NOMO-1 treated with dmso at 0.1 percent for 144 hours (cell line): ENCODE measurements at regions not wholly inside any gene's neighbourhood (a gene's known extent, or its start where the extent isn't known, plus 50 kb on each side); places are given as distances from the start of the nearest gene placed in this dataset.
"Not testable (repeated sequence)": the region's sequence is repeated elsewhere in the genome, so short reads cannot be mapped to it uniquely, and the experiment has no call there.

Experiments
- DNase-seq: peaks from one replicate; lab custom pipeline; 2025; ENCODE audit not compliant: unreplicated experiment; lab: John Stamatoyannopoulos, UW

DNA sequence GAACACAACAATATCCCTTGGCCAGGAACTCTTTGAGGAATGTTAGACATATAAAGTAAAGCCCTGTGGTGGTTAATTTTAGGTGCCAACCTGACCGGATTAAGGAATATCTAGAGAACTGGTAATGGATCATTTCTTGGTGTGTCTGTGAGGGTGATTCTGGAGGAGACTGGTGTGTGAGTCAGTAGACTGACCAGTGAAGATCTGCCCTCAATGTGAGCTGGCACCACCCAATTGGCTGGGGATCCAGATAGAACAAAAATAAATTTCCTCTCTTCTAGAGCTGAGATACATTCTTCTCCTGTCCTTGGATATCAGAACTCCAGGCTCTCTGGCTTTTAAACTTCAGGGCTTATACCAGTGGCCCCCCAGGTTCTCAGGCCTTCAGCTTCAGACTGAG lies 56.2 kb upstream of the TNPO1 start:
- DNase-seq: no peak

DNA sequence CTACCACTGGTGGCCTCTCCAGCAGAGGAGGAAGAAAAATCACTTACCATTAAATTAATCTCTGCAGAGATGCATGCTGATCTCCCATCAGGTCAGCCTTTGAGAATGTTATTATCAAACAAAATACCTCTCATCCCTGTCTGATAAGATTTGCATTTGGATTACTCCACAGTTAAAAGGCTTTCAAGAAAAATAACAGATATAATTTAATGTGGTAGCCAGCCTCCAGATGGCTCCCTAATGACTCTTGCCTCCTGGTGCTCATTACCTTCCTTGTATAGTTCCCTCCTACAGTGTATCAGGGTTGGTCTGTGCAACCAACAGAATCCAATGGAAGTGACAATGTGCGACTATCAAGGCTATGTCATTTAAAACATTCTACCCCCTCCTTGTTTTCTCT lies 63.6 kb upstream of the TNPO1 start:
- no peak for DNase-seq

DNA sequence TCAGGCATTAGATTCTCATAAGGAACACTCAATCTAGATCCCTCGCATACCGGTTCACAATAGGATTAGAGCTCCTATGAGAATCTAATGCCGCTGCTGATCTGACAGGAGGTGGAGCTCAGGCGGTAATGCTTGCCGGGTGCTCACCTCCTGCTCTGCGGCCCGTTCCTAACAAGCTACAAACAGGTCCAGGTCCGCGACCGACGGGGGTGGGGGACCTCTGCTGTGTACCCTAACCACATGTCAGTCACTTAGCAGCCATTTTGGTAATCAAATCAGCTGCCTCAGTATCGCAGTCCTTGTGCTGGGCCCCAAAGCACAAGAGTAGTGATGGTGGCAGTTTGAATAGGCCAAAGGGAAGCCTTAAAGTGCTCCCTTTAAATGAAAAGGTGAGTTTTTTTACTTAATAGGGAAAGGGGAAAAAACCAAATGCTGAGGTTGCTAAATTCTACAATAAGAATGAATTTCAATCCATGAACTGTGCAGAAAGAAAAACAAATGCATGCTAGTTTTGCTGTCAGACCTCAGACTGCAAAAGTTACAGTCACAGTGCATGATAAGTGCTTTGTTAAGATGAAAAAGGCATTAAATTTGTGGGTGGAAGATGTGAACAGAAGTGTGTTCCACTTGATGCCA lies 67.0 kb upstream of the TNPO1 start:
- no peak for DNase-seq

DNA sequence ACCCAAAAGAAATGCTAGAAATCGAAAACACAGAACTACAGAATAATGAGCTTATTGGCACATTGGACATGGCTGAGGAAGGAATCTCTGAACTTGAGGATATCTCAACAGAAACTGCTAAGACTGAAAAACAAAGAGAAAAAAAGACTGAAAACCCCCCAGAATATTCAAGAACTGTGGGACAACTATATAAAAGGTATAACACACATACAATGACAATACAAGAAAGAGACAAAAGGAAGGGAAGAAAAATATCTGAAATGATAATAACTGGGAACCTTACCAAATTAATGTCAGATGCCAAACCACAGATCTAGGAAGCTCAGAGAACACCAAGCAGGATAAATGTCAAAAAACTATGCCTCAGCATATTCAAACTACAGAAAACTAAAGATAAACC lies 68.6 kb upstream of the TNPO1 start:
- DNase-seq: no peak

DNA sequence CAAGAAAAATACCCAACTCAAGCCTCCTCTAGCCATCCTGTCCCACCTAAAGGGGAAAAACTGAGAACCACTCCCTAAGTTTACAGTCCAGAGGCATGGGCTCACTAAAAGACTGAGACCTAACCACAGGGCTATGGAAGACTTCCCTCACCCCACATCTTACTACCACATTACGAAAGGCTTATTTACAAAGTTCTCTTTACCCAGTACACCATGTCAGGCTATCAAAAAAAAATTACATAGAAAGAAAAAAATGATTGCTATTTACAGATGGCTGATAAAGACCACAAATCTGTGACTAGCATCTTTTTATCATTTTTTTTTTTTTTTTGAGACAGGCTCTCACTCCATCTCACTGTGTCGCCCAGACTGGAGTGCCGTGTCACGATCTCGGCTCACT lies 69.7 kb upstream of the TNPO1 start:
- no peak for DNase-seq

DNA sequence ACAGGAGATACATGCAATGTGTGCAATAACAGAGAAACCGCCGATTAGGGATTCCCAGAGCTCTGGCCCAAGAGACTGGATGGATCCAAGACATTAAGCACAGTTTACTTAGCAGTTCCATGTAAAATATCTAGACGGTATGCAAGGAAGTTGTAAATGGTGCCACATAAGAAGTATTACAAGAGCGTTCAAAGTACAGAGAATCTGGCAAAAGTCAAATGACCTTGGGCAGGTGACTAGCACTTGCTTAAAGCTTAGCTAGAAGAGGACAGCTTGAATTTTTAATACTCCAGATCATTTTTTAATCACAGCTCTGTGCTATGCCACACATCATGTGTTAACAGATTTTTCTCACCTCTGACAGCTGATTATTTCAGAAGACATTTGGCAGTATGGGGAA lies 72.3 kb upstream of the TNPO1 start:
- no peak for DNase-seq

DNA sequence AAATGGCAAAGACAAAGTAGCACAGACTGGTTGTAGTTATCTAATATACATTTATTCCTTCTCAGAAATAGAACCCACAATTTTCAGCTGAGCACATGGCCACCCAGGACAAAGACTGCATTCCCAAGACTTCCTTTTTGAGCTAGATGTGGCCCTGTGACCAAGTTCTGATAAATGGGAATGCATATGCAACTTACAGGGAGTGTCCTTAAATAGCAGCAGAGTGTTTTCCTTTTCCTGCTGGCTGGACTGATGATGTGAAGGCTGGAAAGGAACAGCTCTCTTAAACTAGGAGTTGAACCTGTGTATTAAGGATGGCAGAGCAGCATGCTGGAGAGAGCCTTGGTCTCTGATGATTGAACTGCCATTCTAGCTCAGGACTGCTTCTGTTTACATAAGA lies 74.7 kb upstream of the TNPO1 start:
- DNase-seq: no peak

DNA sequence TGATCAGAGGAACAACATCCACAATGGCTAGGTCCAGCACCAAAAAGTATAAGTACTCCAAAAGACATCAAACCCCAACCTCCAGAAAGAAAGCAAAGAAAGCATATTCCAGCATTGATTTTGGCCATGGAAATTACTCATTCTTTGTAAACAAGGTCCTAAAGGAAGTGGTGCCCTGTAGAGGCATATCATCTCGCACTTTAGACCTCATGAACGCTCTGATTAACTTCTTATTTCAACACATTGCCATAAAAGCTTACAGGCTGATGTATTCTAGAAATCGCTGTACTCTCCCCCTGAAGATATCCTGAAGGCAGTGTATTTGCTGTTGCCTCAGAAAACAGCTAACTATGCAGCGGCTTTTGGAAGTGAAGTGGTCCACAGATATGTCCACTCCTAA lies 82.7 kb upstream of the TNPO1 start:
- no peak for DNase-seq

DNA sequence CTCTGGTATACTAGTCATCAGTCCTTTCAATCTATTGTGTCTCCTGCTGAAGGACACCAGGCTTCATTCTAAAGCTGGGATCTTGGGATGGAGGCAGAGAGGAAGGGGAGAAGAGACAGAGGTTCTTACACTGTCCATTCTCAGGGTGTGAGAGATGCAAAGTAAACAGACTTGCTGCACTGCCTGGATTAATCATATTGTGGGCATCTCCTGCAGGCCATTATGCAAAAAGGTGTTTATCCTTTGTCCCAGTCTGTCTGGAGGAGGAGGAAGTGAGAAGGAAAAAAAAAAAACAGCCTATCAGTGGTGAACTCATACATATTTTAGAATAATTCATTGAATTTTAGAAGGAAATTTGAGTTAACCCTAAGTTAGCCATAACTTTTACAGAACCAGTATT lies 92.9 kb upstream of the TNPO1 start:
- DNase-seq: no peak

DNA sequence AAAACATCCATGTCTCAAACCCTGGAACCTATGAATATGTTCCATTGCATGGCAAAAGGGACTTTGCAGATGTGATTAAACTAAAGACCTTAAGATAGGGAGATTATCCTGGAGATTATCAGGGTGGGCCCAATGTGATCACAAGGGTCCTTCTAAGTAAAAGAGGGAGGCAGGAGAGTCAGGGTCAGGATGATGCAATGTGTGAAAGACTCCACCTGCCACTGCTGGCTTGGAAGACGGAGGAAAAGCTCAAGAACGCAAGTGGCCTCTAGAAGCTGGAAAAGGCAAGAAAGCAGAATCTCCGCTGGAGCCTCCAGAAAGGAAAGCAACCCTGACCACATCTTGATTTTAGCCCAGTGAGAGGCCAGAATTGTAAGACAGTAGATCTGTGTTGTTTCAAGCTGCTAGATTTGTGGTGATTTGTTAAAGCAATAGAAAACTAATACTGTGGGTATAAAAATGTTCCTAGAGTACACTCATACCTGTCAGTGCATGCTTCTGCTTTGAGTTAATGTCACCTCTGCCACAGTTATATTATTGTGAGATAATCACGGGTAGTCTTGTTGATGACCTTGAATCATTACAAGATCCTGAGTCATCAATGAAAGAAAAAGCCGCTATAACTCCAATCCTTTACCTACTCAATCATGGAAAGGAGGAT lies 93.5 kb upstream of the TNPO1 start:
- no peak for DNase-seq

DNA sequence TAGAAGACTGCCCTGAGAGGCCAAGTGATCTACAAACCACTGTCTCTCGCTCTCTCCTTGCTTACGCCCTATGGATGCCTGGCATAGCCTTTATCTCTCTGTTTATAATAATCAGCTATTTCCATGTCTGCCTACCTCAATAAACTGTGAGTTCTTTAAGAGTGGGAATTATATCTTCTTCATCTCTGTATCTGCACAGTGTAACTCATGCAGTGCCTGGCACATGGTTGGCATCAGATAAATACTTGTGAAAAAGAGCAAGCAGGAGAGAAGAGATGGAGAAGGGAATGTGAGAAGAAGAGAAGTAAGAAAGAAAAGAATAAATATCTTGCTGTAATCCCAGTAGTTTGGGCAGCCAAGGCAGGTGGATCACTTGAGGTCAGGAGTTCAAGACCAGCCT lies 94.6 kb upstream of the TNPO1 start:
- DNase-seq: no peak

DNA sequence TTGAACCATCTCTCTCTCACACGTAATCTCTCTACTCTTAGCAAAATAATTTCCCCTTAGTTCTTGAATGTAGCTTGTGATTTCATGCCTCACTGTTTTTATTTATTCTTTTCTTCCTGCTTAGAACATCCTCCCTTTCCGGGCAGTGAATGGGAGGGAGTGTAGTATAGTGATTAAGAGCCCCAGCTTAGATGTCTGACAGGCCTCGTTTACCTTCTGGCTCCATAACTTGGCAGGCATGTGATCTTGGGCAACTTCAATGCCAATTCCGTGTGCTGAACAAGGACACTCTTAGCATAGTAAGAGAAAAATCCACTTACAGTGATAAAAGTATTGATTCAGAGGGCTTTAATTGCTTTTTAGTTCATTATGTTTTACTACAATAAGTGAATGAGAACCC lies 96.3 kb upstream of the TNPO1 start:
- DNase-seq: no peak

DNA sequence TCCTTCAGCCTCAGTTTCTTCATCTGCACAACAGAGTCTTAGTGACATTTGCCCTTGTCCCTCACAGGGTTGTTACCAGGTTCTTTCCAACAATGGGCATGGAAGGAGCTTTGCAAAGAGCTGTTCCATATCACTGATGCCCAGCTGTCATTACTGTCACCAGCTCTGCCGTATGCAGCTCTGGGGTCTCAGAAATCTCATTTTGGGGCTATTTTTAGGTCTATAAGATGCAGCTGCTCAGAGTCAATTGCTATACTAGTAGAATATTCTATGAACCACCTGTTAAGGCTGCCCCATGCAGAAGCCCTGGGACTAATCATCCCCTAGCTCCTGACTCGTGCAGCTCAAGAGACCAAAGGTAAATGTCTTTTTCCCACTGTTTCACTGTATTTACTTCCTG lies 105.1 kb upstream of the TNPO1 start:
- DNase-seq: no peak

DNA sequence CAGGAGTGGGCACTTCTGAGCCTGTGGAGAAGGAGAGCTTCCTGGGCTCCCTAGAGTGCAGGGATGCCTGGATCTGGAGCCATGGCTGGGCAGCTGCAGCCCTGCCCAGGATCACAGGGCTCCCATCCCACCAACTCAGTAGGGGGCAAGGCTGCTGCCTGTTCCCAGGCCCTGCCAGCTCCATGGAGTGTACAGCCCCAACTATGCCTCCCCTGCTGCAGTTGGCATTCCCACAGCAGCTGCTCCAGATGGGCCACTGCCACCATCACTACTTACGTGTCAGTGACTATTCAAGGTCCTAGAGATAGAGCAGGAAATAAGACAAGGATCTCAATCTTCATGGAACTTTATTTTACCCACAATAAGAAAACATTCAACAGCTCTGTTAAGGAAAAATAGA lies 107.1 kb upstream of the TNPO1 start:
- no peak for DNase-seq

DNA sequence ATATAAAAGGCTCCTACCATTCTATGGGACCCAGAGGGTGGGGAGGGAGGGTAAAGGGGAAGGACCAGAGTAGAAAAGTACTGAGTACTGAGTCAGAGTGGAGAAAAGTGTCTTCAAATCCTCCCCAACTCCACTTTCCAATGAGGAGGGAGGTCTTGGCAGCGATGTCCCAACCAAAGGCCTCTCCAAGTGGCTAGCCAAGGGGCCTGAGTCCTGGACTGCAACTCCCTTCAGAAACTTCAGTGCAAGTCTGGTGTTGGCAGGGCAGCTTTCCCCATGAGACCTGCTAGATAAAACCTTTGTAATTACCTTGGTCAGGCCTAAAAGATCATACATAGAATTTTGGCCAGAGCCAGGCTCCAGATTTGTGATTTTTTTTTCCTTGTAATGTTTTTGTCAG lies 111.3 kb upstream of the TNPO1 start:
- DNase-seq: no peak

DNA sequence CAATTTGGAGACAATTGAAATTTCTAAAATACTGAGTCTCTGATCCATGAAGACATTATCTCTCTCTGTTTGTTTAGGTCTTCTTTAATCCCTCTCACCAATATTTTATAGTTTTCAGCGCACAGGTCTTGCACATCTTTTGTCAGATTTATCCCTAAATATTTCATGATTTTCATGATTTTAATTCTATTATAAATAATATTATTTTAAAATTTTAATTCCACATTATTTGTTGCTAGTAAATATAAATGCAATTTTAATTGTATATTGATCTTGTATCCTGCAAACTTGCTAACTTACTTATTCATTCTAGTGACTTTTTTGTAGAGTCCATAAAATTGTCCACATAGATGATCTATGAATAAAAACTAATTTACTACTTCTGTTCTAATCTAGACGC lies 112.6 kb upstream of the TNPO1 start:
- no peak for DNase-seq

DNA sequence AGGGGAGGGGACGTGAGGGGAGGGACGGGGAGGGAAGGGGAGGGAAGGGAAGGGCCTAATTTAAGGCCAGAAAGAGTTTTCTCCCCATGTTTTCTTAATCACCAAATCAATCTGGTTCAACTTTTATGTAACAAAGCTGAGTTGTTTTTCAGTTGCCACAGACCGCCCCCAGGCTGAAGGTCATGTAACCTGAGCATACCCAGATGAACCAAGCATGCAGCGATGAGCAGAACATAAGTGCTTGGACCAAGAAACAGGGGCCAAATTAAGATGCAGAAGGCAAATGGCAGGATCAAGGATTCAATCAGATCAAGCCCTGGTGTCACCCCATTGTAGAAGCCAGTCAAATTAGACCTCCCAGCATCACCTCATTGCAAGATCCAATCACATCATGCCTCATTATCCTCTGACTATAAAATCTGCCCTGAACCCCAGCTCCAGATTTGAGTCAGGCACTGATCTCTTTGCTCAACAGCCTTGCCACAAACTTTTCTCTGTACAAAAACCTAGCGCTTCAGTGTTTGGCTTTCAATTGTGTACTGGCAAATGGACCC lies 113.5 kb upstream of the TNPO1 start:
- DNase-seq: no peak

DNA sequence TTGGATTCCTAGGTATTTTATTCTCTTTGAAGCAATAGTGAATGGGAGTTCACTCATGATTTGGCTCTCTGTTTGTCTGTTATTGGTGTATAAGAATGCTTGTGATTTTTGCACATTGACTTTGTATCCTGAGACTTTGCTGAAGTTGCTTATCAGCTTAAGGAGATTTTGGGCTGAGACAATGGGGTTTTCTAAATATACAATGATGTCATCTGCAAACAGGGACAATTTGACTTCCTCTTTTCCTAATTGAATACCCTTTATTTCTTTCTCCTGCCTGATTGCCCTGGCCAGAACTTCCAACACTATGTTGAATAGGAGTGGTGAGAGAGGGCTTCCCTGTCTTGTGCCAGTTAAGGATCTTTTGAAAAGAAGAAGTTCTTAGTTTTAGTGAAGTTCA lies 114.4 kb upstream of the TNPO1 start:
- not testable (repeated sequence) for DNase-seq

DNA sequence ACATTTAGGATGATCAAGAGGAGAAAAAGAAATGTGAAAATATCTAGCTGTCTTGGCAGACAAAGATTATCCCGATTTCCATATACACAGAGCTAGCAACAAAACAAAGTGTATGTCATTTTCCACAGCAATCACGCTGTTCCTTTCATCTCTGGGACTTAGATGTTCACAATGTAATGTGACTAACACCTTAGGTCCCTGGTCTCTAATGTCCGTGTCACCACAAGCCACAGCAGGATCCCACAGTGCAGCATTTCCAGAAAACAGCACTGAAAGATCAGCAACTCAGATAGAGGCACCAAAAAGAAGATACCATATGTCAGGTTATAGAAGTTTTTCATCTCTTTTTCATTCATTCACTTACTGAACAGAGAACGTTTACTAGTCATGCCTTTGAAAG lies 118.0 kb upstream of the TNPO1 start:
- DNase-seq: no peak

DNA sequence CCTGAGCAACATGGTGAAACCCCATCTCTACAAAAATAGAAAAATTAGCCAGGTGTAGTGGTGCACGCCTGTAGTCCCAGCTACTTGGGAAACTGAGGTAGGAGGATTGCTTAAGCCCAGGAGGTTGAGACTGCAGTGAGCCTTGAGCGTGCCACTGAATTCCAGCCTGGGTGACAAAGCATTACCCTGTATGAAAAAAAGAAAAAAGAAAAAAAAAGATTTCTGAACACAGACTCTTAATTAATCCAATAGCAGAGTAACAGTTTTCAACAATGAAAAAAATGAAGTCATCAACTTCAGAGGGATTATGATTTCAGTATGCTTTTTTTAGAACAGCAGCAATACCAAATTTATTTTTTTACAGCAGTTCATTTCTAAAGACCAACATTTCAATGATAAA lies 118.8 kb upstream of the TNPO1 start:
- DNase-seq: no peak

DNA sequence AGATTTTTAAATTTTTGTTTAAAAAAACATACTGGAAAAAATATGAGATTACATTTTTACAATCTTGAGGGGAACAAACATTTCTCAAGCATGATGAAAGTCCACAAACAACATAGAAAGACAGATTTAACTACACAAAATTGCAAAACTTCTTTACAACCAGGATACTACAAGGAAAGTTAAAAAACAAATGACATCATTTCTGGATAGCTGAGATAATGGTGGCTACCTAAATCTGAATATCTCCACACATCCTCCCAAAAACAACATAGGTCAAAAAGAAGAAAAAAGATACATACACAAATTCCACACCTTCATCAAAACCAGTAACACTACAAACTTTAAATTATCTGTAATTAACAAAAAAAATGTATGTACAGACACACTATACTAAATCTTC lies 120.8 kb upstream of the TNPO1 start:
- DNase-seq: no peak

DNA sequence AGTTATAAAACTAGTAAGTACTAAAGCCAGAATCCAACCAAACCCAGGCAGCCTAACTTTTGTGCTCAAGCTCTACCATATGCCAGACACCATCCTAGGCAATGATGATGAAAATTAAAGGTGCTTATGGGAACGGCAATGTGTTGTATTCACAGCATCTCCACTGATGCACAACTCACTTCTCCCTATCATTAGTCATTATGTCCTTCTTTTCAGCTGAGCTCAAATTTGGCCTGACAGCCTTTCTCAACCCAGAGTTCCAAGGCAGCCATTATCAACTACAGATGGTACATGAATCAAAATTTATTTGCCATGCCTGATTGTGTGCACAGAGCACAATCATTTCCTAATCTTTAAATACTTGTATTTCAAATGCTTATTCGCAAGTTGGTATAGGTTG lies 121.6 kb upstream of the TNPO1 start:
- DNase-seq: no peak
